HG03558 (cell line): ENCODE measurements at regions not wholly inside any gene's neighbourhood (a gene's known extent, or its start where the extent isn't known, plus 50 kb on each side); places are given as distances from the start of the nearest gene placed in this dataset.

ENCODE experiments used
- ATAC-seq: cut with Tn5 transposase; IDR thresholded peaks from one replicate; pipeline ENCODE4 v1.9.1; 2021; ENCODE audit warnings: moderate number of reproducible peaks; ENCODE audit not compliant: unreplicated experiment; ENCODE audit errors: extremely low read depth

DNA sequence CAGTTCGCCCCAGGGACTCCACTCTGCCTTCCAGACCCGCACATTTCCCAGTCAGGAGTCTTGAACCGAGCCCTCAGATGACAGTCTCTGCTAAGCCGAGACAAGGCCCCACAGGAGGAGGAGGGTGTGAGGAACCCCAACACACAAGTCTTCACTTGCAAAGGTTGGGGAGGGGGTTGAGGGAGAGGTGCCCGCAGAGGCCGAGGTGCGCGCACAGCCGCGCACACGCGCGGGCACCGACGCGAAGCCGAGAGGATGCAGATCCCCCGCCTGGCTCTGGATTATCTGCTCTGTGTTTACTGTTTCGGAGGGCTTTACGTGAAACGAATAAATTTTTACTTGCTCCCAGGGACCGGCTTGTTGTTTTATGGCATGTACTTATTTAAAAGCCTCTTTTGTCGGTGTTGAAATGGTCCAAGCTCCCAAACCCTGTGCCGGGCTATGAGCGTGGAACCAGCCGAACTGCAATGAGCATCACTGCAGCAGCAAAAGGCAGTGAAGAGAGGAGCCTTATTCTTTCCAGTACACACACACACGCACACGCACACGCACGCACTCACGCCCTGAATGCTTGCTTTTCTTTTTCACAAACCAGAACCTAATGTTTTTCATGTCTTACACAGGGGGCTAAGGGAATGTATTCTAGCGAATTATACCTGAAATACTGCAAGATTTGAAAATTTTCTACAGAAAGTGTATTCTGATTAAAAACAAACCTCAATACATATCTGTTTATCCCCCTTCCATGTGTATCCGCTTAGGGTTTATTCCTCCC is 297.7 kb downstream of the PARP8 start:
- no peak for ATAC-seq

DNA sequence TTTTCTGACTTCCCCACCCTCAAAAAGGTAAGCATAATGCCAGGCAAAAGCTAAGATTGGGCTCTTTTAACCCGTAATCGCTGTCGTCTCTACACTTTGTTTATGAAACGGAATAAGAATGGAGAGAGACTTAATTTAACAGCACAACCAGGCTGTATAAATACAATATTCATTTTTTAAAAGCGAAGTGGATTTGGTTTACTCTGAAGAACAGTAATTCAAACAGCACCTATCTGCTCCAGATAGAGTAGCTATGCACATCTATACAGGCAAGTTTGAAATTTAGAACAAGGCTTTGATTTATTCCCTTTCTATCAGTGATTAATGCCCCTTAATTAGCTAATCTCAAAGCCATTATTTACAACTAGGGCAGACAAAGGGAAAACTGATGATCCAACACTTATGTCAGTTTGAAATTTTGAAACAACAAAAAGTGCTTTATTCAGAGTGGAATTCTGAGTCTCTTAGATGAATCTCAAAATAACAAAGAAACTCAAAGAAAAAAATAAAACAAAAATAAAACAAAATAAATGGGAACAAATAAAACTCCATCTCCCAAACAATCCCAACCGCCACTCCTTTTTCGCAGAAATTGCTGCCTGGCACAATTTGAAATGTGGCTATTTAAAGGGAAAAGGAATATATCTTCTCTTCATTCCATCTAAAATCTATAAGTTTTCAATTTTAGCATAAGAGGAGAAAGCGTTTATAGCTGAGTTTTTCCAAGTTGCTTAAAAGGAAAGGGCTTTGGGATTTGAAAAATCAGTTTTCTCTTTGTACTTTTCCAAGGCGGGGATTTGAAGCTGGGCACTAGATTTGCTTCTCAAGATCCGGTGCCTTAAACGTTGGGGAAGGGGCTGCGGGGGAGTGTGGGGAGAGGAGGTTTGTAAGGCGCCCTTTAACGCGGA is 298.6 kb downstream of the PARP8 start:
- ATAC-seq = no peak

DNA sequence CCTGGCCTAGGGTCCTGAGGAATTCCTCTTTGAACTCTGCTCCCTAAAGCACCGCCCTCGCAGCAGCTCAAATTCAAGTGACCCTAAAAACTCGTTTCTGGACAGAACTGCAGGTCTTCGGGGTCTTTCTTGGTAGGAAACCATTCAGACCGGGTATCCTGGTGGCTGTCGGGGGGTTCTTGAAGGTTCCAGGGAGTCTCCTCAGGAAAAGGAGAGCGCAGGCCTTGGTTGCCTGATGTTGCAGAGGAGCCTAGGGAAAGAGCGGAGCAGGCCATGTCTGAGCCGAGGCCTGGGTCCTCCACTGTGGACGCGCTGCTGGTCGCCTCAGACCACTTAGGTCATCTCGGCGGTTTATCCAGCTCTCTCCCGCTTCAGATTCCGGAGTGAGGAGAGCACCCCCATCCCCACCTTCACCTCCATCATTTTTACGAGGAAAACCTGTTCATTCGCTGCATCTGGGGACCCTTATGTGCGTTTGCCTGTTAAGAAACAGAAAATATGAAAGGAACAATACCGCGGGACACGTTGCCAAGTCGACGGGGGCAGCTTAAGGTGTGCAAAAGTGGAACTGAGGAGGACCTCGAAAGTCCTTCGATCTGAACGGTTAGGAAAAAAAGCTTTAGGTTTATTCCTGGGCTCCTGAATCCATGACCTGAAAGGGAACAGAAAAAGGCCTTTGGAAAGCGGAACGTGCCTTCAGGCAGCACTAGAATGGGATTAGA is 299.4 kb downstream of the PARP8 start:
- no peak for ATAC-seq

DNA sequence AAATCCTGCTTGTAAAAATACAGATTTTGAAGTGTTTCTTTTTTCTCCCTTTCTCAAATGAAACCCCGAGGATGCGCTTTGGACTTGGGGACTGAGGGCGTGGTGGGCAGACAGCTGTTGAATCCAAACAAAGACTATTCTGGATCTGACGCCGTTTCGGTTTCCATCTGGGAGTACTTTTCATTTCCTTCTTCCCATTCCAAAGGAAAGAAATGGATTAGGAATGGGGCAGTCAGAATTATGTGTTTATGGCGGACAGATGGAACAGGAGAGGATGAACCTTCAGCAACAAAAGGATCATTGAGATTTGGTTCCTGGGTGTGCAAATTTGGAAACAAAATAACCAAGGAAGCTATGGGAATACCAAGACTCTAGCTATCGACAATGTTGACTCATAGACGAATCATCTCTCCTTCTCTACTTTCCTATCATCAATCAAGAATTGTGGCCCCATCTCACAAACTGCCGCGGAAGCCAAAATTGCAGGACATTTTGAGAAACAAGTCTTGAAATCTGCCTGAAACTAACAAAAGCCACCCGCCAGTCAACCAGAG is 300.6 kb downstream of the PARP8 start:
- ATAC-seq = no peak

DNA sequence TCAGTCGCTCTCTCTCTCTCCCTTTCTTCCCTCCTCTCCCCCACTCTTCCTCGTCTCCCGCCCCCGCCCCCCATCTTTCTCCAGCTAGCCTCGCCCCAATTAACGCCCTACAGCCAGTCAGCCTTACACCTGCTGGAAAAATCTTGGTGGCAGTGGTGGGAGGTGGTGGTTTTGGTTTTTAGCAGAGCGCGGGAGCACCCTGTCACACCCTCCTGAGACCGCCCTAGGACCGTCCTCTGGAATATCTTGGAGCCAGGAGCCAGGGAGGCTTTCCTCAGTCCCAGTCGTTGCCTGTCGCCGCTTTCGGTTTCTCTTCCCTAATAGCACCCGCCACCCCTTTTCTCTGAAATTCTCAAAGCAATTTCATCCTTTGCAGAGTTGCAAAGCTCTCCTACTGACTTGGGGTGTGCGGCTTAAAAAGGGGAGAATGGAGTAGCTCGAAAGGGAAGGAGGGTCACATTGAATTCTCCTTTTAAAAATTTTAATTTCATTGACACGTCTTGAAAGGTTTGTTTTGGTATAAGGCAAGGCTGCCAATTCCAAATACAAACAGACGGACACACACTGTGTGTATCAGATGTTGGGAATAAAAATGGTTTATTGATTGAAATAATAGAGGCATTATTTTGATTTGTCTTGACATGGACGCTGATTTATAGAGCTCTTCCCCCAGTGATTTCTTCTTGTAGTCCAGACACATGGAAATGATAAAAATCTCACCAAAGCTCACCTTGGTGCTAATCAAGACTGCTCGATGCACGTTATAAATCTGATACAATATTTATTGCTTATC is 301.3 kb downstream of the PARP8 start:
- ATAC-seq = no peak

DNA sequence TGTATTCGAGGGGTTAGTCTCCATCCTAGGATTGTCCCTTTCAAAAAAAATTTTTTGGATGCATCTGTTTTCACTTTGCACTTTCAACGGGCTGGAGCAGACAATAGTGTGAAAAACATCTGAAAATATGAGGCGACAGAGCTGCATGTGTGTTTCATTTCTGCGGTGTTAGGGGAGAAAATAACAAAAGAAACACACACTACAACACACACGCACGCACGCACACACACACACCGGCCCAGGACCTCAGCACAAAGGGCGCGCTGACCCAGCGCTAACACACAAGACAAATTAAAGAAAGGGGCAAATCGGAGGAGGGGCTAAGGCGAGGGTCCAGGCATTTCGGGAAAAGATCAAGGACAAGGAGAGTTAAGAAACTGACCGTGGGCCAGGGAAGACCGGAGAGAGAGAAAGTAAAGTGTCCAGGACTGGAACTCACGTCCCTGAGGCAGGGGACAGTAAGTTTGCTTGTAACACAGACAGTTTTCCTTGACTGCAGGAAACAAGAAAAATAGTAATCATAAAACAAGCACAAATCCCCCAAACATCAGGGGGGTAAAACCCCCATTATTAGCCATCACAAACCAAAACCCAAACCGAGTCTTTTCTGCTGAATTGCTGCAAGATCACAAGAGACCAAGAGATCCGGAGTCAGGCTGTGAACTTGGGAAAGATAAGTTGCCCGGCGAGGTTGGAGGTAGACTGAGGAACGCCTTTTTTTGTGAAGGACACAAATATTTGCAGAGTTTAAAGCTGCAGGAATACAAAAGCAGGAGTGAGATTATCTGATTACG is 302.1 kb downstream of the PARP8 start:
- no peak for ATAC-seq

DNA sequence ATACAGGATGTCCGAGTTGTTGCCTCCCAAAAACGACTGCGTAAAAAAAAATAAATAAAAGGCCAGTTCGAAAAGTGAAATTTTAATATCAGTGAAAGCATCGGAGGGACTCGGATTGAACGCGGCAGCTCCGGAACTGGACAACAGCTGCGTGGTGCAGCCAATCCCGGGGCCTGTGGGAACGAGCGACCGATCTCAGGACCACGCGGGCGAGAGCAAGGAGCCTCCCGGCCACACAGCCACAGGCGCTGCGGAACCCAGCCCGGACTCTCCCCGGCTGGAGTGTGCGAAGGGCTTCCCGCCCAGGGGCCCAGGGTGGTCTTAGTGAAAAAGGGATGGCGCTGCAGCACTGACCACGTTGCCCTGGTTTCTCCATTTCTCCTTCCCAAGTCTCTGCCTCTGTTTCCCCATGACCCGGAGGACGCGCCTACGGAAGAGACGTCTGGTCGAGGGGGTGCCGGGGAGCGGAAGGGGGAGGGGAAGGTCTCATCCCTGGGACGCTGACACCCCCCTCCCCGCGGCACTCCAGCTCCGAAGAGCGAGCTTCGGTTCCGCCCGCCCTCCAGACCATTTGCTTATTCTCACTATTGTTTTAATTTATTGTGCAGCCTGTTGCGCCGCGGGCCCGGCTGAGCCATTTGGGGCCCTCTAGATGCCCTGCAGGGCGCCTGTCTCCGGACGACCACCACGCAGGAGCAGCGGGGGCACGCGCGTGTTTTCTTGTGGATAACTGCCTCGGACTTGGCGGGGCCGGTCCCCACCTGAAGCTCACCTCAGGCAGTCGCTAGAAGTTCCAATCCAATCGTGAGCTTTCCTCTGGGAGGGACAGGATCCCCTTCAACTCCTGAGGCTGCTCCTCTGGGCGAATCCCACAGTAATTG is 303.0 kb downstream of the PARP8 start:
- no peak for ATAC-seq

DNA sequence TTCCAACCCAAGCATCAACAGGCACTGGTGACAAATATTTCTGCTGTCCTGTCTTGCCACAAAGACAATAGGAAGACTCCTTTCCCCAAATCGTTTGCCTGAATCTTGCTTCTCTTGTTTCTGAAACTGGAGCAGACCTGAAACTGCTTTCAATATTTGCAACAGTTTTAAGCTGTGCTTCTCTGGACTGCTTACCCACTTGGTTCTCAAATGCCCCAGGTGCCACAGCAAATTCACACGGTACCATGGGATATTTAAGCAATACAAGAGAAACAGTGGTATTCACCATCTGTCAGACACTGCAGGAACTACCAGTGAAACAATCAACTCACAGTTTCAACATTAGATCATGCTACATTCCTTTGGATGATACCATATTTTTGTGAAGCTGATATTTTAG is 309.4 kb downstream of the PARP8 start:
- ATAC-seq = no peak

DNA sequence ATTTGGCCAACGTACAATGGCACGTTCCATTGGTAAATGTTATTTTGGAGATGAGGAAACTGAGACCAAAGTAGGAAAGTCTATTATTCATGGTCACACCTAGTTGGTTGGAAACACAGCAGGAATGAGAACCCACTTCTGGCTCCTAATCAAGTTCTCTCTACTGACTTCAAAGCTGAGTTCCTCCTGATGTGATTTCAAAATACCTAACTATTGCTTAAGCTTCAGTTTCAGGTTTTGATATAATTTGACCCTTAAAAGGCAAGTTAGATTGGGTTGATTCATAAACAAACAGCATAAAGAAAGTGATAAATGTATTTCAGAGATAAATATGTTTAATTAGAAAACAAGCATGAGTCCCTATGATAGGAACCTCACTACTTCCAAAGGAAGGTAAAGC is 312.5 kb downstream of the PARP8 start:
- no peak for ATAC-seq

DNA sequence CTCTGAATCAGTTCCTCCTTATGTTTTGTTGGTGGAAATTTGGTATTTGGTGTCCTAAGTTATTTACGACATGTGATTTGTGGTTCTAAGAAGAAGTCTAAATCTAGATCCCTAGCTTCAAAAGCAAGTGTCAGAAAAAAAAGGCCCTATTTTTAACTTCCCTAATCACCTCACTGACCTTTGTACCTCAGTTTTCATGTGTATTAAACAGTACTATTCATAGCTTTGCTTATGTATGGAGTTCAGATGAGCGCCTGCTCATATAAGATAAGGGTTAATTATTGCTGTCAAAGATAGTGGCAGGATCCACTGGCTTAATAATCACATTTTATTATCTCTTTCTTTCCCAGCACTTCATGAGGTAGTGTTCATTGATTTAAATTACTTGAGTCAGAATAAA is 318.2 kb downstream of the PARP8 start:
- ATAC-seq = no peak

DNA sequence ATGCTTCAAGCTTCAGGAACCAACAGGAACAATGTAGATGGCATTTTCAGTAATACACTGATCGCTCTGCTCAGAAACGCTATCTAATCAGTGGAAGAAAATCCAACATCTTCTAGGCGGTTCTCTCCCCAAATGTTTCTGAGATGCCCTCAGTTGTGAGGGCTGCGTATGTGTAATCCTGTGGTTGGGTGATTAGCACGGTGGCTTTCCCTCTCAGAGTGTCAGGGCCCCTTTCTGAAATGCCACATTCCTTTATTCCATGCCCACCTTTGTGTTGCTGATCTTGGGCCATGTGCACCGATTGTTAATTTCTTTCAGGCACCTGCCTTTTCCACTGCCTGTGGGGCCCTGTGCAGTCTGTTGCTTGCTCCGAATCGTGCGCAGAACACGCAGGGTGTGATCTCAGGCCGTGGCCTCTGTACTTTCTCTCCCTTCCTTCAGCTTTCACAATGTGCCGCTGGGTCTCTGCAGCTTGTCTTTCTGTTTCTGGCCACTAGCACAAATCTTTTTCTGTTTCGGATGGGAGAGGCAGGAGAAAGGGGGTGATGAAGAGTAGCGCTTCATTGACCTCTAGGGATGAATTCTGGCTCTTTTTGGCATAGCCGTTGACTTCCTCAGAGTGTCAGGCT is 324.0 kb downstream of the PARP8 start:
- ATAC-seq = no peak

DNA sequence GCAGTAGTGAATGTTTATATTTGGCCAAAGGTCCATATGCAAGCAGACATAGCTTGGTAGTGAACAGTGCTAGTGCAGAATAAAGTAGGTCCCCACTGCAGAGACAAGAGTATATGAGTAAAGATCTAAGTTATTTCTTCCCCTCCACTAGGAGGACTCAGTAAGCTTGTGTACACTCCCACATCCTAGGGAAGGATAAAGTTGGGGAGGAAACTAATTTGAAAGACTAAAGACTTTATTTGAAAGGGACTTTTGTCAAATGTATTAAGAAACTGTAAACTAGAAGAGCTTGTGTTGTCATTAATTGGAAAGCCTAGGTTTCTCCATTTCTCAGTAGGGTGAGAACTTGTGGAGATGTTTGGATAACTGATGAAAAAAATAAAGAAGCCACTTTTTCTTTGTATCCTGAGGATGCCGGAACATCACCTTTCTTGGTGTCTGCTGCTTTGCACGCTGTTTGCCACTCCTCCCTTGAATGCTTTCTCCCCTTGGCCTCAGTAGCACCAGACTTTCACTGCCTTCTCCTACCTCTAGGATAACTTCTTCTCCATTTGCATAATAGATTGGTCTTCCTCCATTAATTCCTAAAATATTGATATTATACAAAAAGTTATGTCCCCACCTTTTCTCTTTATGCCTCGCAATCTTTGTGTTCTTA is 329.0 kb downstream of the PARP8 start:
- ATAC-seq = no peak

DNA sequence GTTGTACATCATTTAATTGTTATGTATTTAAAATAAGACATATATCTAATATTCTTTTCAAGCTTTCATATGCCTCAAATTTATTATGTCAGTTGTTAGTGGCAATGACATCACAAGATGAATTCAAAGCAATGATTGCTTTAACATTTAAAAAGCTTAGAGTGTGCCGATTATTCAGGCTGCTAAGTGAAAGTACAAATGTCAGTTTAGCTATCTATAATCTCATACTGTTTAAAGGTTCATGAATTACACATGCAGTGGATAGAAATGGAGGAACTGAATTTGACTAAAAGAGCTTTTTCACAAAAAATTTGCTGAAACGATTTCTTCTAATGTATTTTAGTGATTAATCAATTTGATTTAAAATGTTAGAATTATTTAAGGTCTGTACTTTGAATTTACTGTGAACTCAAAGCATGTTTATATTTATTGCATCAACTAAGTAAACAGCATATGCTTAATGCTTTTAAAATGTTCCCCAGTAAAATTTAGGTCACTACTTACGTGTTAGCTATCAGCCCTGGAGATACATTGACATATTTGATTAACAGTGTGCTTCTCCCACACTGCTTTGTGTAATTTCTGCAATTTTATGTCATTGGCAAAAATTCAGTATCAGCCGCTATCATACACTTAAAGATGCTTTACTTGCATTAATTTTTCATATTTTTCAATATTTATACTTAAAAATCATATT is 334.9 kb downstream of the PARP8 start:
- ATAC-seq = no peak

DNA sequence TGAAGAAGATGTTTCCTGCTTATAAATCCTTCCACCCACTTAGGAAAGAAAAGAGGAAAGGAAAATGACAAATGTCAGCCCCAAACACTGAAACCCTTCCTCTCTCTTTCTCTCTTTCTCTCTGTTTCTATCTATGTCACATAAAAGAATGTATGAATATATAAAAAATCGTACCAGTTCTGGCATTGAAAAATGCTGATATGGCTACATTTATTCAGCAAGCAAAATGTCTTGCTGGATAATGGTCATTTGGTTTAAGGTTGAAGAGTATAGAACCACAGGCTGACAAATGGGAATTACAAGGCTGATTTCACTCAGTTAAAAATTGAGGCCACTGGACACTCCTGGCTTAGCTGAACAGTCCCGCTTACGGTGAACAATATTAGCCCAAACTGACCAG is 335.9 kb downstream of the PARP8 start:
- ATAC-seq = no peak

DNA sequence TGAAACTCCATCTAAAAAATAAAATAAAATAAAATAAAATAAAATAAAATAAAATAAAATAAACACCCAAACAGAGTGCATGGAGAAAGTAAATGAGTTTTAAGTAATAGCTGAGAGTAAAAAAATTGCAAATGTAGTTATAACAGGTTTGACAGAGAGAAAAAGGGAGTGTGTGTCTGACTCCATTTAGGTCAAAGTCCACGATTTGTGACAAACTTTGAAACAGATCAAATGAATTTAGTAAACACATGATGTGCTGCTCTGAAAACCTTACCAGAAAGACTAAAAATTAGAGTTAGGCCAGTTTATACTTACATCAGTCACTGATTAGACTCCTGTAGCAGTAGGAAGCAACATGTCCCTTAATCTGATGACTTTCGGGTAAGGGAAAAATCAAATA is 346.6 kb downstream of the PARP8 start:
- ATAC-seq = no peak

DNA sequence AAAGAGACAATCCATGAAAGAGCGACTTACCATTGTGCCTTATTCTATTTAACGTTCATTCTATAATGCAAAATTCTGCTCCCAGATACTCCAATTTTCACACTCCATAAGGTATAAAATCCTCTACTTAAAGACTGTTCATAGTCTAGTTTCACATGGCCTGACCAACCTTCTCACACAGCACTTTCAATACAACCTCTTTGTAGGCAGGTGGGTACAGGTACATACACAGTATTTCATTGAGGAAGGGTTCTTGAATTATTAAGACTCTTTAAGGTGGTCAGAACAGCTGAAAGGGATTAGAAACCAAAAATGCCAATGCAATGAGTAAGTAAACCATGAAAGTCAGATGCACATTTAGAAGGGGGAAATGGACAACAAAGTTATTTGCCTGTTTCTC is 352.0 kb downstream of the PARP8 start:
- ATAC-seq = no peak

DNA sequence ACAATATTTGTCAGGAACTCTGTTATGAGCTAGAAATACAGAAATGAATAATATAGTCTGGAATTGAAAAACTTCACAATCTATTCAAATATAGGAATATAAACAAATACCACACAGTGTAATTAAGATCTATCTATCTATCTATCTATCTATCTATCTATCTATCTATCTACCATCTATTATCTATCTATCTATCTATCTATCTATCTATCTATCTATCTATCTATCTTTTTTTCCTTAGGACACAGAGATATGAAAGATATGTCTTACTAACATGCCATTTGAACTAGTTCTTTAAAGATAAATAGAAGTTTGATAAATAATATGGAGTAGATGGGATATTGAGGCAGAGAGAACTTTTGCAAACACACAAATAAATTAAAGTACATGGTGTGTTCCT is 357.8 kb downstream of the PARP8 start:
- ATAC-seq = no peak
